Activated CD8-positive, alpha-beta memory T cell treated with anti-CD3 and anti-CD28 coated beads, Interleukin-2, amount 10 ng/mL, durations not matched to agents 7 days and 5 days (primary cell): ENCODE measurements at regions not wholly inside any gene's neighbourhood (a gene's known extent, or its start where the extent isn't known, plus 50 kb on each side); places are given as distances from the start of the nearest gene placed in this dataset.
"Not testable (repeated sequence)": the region's sequence is repeated elsewhere in the genome, so short reads cannot be mapped to it uniquely, and the experiment has no call there.

ENCODE experiments used
- ATAC-seq: fragments of 150-1000 bp; cut with Tn5 transposase; one replicate; pipeline ENCODE4 v1.10.0; 2021; ENCODE audit warnings: moderate library complexity
- CTCF ChIA-PET: fragments of 350-600 bp; sonication (Branson Sonifier 250); formaldehyde crosslinking; loops from one replicate; lab custom pipeline; 2021; ENCODE audit warnings: antibody characterized with exemption; lab: Charles Lee
- DNase-seq: peaks from one replicate; pipeline ENCODE4 v3.0.0-alpha.2; 2020
- H3K27ac Mint-ChIP-seq: one replicate; pipeline ENCODE4 v1.8.0; 2021; ENCODE audit warnings: mild to moderate bottlenecking, mixed read lengths
- H3K27me3 Mint-ChIP-seq: one replicate; pipeline ENCODE4 v1.8.0; 2021; ENCODE audit warnings: mixed read lengths
- H3K36me3 Mint-ChIP-seq: one replicate; pipeline ENCODE4 v1.8.0; 2021; ENCODE audit warnings: mild to moderate bottlenecking, mixed read lengths
- H3K4me1 Mint-ChIP-seq: one replicate; pipeline ENCODE4 v1.8.0; 2021; ENCODE audit warnings: mixed read lengths
- H3K4me3 Mint-ChIP-seq: one replicate; pipeline ENCODE4 v1.8.0; 2021; ENCODE audit warnings: mild to moderate bottlenecking, moderate library complexity, mixed read lengths
- H3K9me3 Mint-ChIP-seq: one replicate; pipeline ENCODE4 v1.8.0; 2022; ENCODE audit warnings: low read depth, mixed read lengths

- H3K4me1 Mint-ChIP-seq, result no peaks in the 10 kb centered on the region
- H3K27me3 Mint-ChIP-seq, result peaks cover 12% of the 10 kb centered on the region
- H3K36me3 Mint-ChIP-seq, result no peaks in the 10 kb centered on the region
- no peaks in the 10 kb centered on the region for H3K9me3 Mint-ChIP-seq
- no peak overlapping the region for H3K4me3 Mint-ChIP-seq
- CTCF ChIA-PET, result no interaction called here
- DNase-seq (no peak), ATAC-seq (no peak)
- H3K27ac Mint-ChIP-seq, result no peak overlapping the region
These were observed 69.7 kb downstream of the GLYATL1 start for GRCh38 chr11:59008947-59009346.

- CTCF ChIA-PET, result no interaction called here
- H3K9me3 Mint-ChIP-seq, result no peaks in the 10 kb centered on the region
- no peak overlapping the region for H3K4me3 Mint-ChIP-seq
- DNase-seq (no peak), ATAC-seq (no peak)
- peaks cover 13% of the 10 kb centered on the region for H3K27me3 Mint-ChIP-seq
- H3K36me3 Mint-ChIP-seq, result no peaks in the 10 kb centered on the region
- H3K4me1 Mint-ChIP-seq, result no peaks in the 10 kb centered on the region
- no peak overlapping the region for H3K27ac Mint-ChIP-seq
These were observed 70.4 kb downstream of the GLYATL1 start for GRCh38 chr11:59009661-59010060.

- H3K4me1 Mint-ChIP-seq, result no peaks in the 10 kb centered on the region
- peaks cover 13% of the 10 kb centered on the region for H3K27me3 Mint-ChIP-seq
- no peak overlapping the region for H3K27ac Mint-ChIP-seq
- no peaks in the 10 kb centered on the region for H3K9me3 Mint-ChIP-seq
- no peaks in the 10 kb centered on the region for H3K36me3 Mint-ChIP-seq
- CTCF ChIA-PET, result no interaction called here
- no peak for ATAC-seq
- no peak overlapping the region for H3K4me3 Mint-ChIP-seq
- DNase-seq, result no peak
These were observed 71.4 kb downstream of the GLYATL1 start for GRCh38 chr11:59010708-59011107.

- H3K27me3 Mint-ChIP-seq, result peaks cover 13% of the 10 kb centered on the region
- H3K36me3 Mint-ChIP-seq, result no peaks in the 10 kb centered on the region
- H3K9me3 Mint-ChIP-seq, result no peaks in the 10 kb centered on the region
- no peak for ATAC-seq
- CTCF ChIA-PET, result no interaction called here
- DNase-seq, result no peak
- H3K4me1 Mint-ChIP-seq, result no peaks in the 10 kb centered on the region
- no peak overlapping the region for H3K4me3 Mint-ChIP-seq
- no peak overlapping the region for H3K27ac Mint-ChIP-seq
These were observed 72.5 kb downstream of the GLYATL1 start for GRCh38 chr11:59011655-59012397.

- no peak for DNase-seq
- Mint-ChIP-seq H3K4me1 (no peaks in the 10 kb centered on the region), H3K27ac (no peak overlapping the region), H3K9me3 (no peaks in the 10 kb centered on the region), H3K4me3 (no peak overlapping the region), H3K27me3 (peaks cover 13% of the 10 kb centered on the region), H3K36me3 (no peaks in the 10 kb centered on the region)
- CTCF ChIA-PET, result no interaction called here
- no peak for ATAC-seq
These were observed 73.3 kb downstream of the GLYATL1 start for GRCh38 chr11:59012398-59013265.

GRCh38 chr11:59025097-59025496 lies 61.0 kb upstream of the GLYATL1B start:
- DNase-seq (no peak), ATAC-seq (no peak)
- H3K4me3 Mint-ChIP-seq, result no peak overlapping the region
- H3K4me1 Mint-ChIP-seq, result no peaks in the 10 kb centered on the region
- peaks cover 19% of the 10 kb centered on the region for H3K27me3 Mint-ChIP-seq
- H3K36me3 Mint-ChIP-seq, result no peaks in the 10 kb centered on the region
- no peak overlapping the region for H3K27ac Mint-ChIP-seq
- CTCF ChIA-PET, result no interaction called here
- H3K9me3 Mint-ChIP-seq, result no peaks in the 10 kb centered on the region

- ATAC-seq (no peak), DNase-seq (no peak)
- no peak overlapping the region for H3K27ac Mint-ChIP-seq
- H3K36me3 Mint-ChIP-seq, result no peaks in the 10 kb centered on the region
- H3K27me3 Mint-ChIP-seq, result peaks cover 34% of the 10 kb centered on the region
- H3K4me3 Mint-ChIP-seq, result no peak overlapping the region
- no peaks in the 10 kb centered on the region for H3K4me1 Mint-ChIP-seq
- no peaks in the 10 kb centered on the region for H3K9me3 Mint-ChIP-seq
- CTCF ChIA-PET, result no interaction called here
These were observed 58.0 kb upstream of the GLYATL1B start for GRCh38 chr11:59028105-59028504.

GRCh38 chr11:59029366-59029889 lies 56.7 kb upstream of the GLYATL1B start:
- H3K4me1 Mint-ChIP-seq, result no peaks in the 10 kb centered on the region
- no peaks in the 10 kb centered on the region for H3K36me3 Mint-ChIP-seq
- CTCF ChIA-PET, result no interaction called here
- DNase-seq (no peak), ATAC-seq (no peak)
- H3K4me3 Mint-ChIP-seq, result no peak overlapping the region
- no peaks in the 10 kb centered on the region for H3K9me3 Mint-ChIP-seq
- no peak overlapping the region for H3K27ac Mint-ChIP-seq
- H3K27me3 Mint-ChIP-seq, result peaks cover 42% of the 10 kb centered on the region

GRCh38 chr11:59030037-59030436 lies 56.1 kb upstream of the GLYATL1B start:
- H3K27ac Mint-ChIP-seq, result no peak overlapping the region

GRCh38 chr11:59031746-59032145 lies 54.4 kb upstream of the GLYATL1B start:
- CTCF ChIA-PET, H3K4me1 Mint-ChIP-seq, H3K36me3 Mint-ChIP-seq, H3K4me3 Mint-ChIP-seq, H3K9me3 Mint-ChIP-seq, H3K27ac Mint-ChIP-seq, DNase-seq, ATAC-seq: not testable (repeated sequence)
- peaks cover 54% of the 10 kb centered on the region for H3K27me3 Mint-ChIP-seq

More at GRCh38 chr11:59030037-59030436, 56.1 kb upstream of the GLYATL1B start:
- H3K9me3 Mint-ChIP-seq, result no peaks in the 10 kb centered on the region
- no peak for DNase-seq
- H3K36me3 Mint-ChIP-seq, result no peaks in the 10 kb centered on the region
- H3K4me3 Mint-ChIP-seq, result no peak overlapping the region
- H3K27me3 Mint-ChIP-seq, result peaks cover 48% of the 10 kb centered on the region
- CTCF ChIA-PET, result no interaction called here
- no peak for ATAC-seq
- no peaks in the 10 kb centered on the region for H3K4me1 Mint-ChIP-seq
